Sigmoid colon (tissue), 4 donors: ENCODE measurements at regions not wholly inside any gene's neighbourhood (a gene's known extent, or its start where the extent isn't known, plus 50 kb on each side); places are given as distances from the start of the nearest gene placed in this dataset.

Source experiments
- CTCF ChIP-seq, 4 experiments: fragments of 450-650 bp in 3 of 4; fragments of 200-600 bp in 1 of 4; IDR thresholded peaks; one replicate each; pipeline ENCODE4 v1.5.1; 2016 to 2019; ENCODE audit warnings: antibody characterized with exemption in 4 of 4, mild to moderate bottlenecking in 3 of 4, moderate library complexity in 2 of 4
- EP300 ChIP-seq, 4 donors: sonication (generic); formaldehyde crosslinking; IDR thresholded peaks; one replicate each; pipeline ENCODE4 v1.6.1; 2017; ENCODE audit warnings: antibody characterized with exemption in 4 of 4
- POLR2A ChIP-seq, 2 donors: fragments of 450-650 bp; IDR thresholded peaks; one replicate each; pipeline ENCODE4 v1.6.1; 2016; ENCODE audit warnings: antibody characterized with exemption in 2 of 2, mild to moderate bottlenecking in 2 of 2, moderate library complexity in 2 of 2
- POLR2AphosphoS5 ChIP-seq, 4 donors: sonication (generic); formaldehyde crosslinking; IDR thresholded peaks; one replicate each; pipeline ENCODE4 v1.6.1; 2017; ENCODE audit warnings: antibody characterized with exemption in 4 of 4

GRCh38 chr11:121936370-121936769 is 179.6 kb downstream of the BLID start:
- TF ChIP-seq CTCF (IDR thresholded peaks at IDR 0.05): no peak
- no peak for TF ChIP-seq EP300 (IDR thresholded peaks at IDR 0.05)
- no peak for TF ChIP-seq POLR2AphosphoS5 (IDR thresholded peaks at IDR 0.05)
- no peak for TF ChIP-seq POLR2A (IDR thresholded peaks at IDR 0.05)
